ENCODE measurements at regions not wholly inside any gene's neighbourhood (a gene's known extent, or its start where the extent isn't known, plus 50 kb on each side); places are given as distances from the start of the nearest gene placed in this dataset.

GRCh38 chr5:15350614-15351013 is 149.4 kb upstream of the FBXL7 start:
- H3K9me3 ChIP-seq (replicated peaks) = no peaks in the 10 kb centered on the region
- no peak overlapping the region for H3K4me3 ChIP-seq
- DNase-seq (ENCODE audit: low read depth in 1 of 2, low spot score in 2 of 2) = no peak
- no peaks in the 10 kb centered on the region for H3K36me3 ChIP-seq
- no peak overlapping the region for H3K27ac ChIP-seq
- peaks cover 9% of the 10 kb centered on the region; the same call in 1 of the 2 replicates for H3K27me3 ChIP-seq (replicated peaks)
- H3K4me1 ChIP-seq (replicated peaks) = no peaks in the 10 kb centered on the region

- Histone ChIP-seq H3K36me3 (no peaks in the 10 kb centered on the region), H3K4me3 (no peak overlapping the region), H3K9me3 (replicated peaks) (no peaks in the 10 kb centered on the region), H3K27me3 (replicated peaks) (0 out of 2 replicates have a peak, but pooled peaks cover 3% of the 10 kb centered on the region), H3K4me1 (replicated peaks) (no peaks in the 10 kb centered on the region), H3K27ac (no peak overlapping the region)
- no peak for DNase-seq (ENCODE audit: low read depth in 1 of 2, low spot score in 2 of 2)
Observed at GRCh38 chr5:15346738-15347137, 153.2 kb upstream of the FBXL7 start.

- no peak for DNase-seq (ENCODE audit: low read depth in 1 of 2, low spot score in 2 of 2)
- H3K27ac ChIP-seq = no peak overlapping the region
Observed at GRCh38 chr5:15344954-15345353, 155.0 kb upstream of the FBXL7 start.

GRCh38 chr5:15338546-15338945 is 161.4 kb upstream of the FBXL7 start:
- no peak for DNase-seq (ENCODE audit: low read depth in 1 of 2, low spot score in 2 of 2)
- H3K4me1 ChIP-seq (replicated peaks) = no peaks in the 10 kb centered on the region

More at GRCh38 chr5:15344954-15345353, 155.0 kb upstream of the FBXL7 start:
- Histone ChIP-seq H3K4me1 (replicated peaks) (no peaks in the 10 kb centered on the region), H3K9me3 (replicated peaks) (no peaks in the 10 kb centered on the region), H3K36me3 (no peaks in the 10 kb centered on the region), H3K4me3 (no peak overlapping the region), H3K27me3 (replicated peaks) (no peaks in the 10 kb centered on the region)

GRCh38 chr5:15334551-15335266 is 165.3 kb upstream of the FBXL7 start:
- Histone ChIP-seq H3K9me3 (replicated peaks) (0 out of 2 replicates have a peak, but pooled peaks cover 2% of the 10 kb centered on the region), H3K27ac (no peak overlapping the region), H3K4me3 (no peak overlapping the region), H3K4me1 (replicated peaks) (no peaks in the 10 kb centered on the region), H3K27me3 (replicated peaks) (peaks cover 7% of the 10 kb centered on the region; the same call in 1 of the 2 replicates), H3K36me3 (no peaks in the 10 kb centered on the region)
- no peak for DNase-seq (ENCODE audit: low read depth in 1 of 2, low spot score in 2 of 2)

More at GRCh38 chr5:15338546-15338945, 161.4 kb upstream of the FBXL7 start:
- Histone ChIP-seq H3K9me3 (replicated peaks) (0 out of 2 replicates have a peak, but pooled peaks cover 2% of the 10 kb centered on the region), H3K4me3 (no peak overlapping the region), H3K36me3 (no peaks in the 10 kb centered on the region), H3K27me3 (replicated peaks) (no peaks in the 10 kb centered on the region; the same call in 1 of the 2 replicates), H3K27ac (no peak overlapping the region)

- no peaks in the 10 kb centered on the region for H3K4me1 ChIP-seq (replicated peaks)
- H3K27ac ChIP-seq = no peak overlapping the region
- no peak overlapping the region for H3K4me3 ChIP-seq
- H3K36me3 ChIP-seq = no peaks in the 10 kb centered on the region
- H3K27me3 ChIP-seq (replicated peaks) = peaks cover 7% of the 10 kb centered on the region; the same call in 1 of the 2 replicates
- DNase-seq (ENCODE audit: low read depth in 1 of 2, low spot score in 2 of 2) = no peak
- H3K9me3 ChIP-seq (replicated peaks) = 0 out of 2 replicates have a peak, but pooled peaks cover 2% of the 10 kb centered on the region
Observed at GRCh38 chr5:15333091-15333490, 166.9 kb upstream of the FBXL7 start.

GRCh38 chr5:15326932-15327331 is 173.0 kb upstream of the FBXL7 start:
- DNase-seq (ENCODE audit: low read depth in 1 of 2, low spot score in 2 of 2) = no peak
- Histone ChIP-seq H3K4me1 (replicated peaks) (no peaks in the 10 kb centered on the region), H3K27me3 (replicated peaks) (0 out of 2 replicates have a peak, but pooled peaks cover 7% of the 10 kb centered on the region), H3K27ac (no peak overlapping the region), H3K9me3 (replicated peaks) (no peaks in the 10 kb centered on the region), H3K4me3 (no peak overlapping the region), H3K36me3 (no peaks in the 10 kb centered on the region)

- H3K27ac ChIP-seq = no peak overlapping the region
- H3K4me1 ChIP-seq (replicated peaks) = no peaks in the 10 kb centered on the region
- 0 out of 2 replicates have a peak, but pooled peaks cover 5% of the 10 kb centered on the region for H3K27me3 ChIP-seq (replicated peaks)
- no peaks in the 10 kb centered on the region for H3K36me3 ChIP-seq
- H3K4me3 ChIP-seq = no peak overlapping the region
- no peak for DNase-seq (ENCODE audit: low read depth in 1 of 2, low spot score in 2 of 2)
- no peaks in the 10 kb centered on the region for H3K9me3 ChIP-seq (replicated peaks)
Observed at GRCh38 chr5:15326471-15326870, 173.5 kb upstream of the FBXL7 start.

GRCh38 chr5:15322421-15322820 is 177.6 kb upstream of the FBXL7 start:
- no peak overlapping the region for H3K4me3 ChIP-seq
- H3K4me1 ChIP-seq (replicated peaks) = no peaks in the 10 kb centered on the region
- no peaks in the 10 kb centered on the region; the same call in 1 of the 2 replicates for H3K27me3 ChIP-seq (replicated peaks)

GRCh38 chr5:15321776-15322175 is 178.2 kb upstream of the FBXL7 start:
- Histone ChIP-seq H3K4me3 (no peak overlapping the region), H3K36me3 (no peaks in the 10 kb centered on the region), H3K27ac (no peak overlapping the region), H3K4me1 (replicated peaks) (no peaks in the 10 kb centered on the region), H3K9me3 (replicated peaks) (no peaks in the 10 kb centered on the region), H3K27me3 (replicated peaks) (no peaks in the 10 kb centered on the region; the same call in 1 of the 2 replicates)
- no peak for DNase-seq (ENCODE audit: low read depth in 1 of 2, low spot score in 2 of 2)

More at GRCh38 chr5:15322421-15322820, 177.6 kb upstream of the FBXL7 start:
- H3K36me3 ChIP-seq = no peaks in the 10 kb centered on the region
- no peak for DNase-seq (ENCODE audit: low read depth in 1 of 2, low spot score in 2 of 2)
- no peak overlapping the region for H3K27ac ChIP-seq
- no peaks in the 10 kb centered on the region for H3K9me3 ChIP-seq (replicated peaks)

- Histone ChIP-seq H3K36me3 (no peaks in the 10 kb centered on the region), H3K9me3 (replicated peaks) (no peaks in the 10 kb centered on the region), H3K4me3 (no peak overlapping the region), H3K27ac (no peak overlapping the region), H3K27me3 (replicated peaks) (no peaks in the 10 kb centered on the region; the same call in 1 of the 2 replicates), H3K4me1 (replicated peaks) (no peaks in the 10 kb centered on the region)
- DNase-seq (ENCODE audit: low read depth in 1 of 2, low spot score in 2 of 2) = no peak
Observed at GRCh38 chr5:15320871-15321270, 179.1 kb upstream of the FBXL7 start.

GRCh38 chr5:15304914-15305834 is 194.8 kb upstream of the FBXL7 start:
- DNase-seq (ENCODE audit: low read depth in 1 of 2, low spot score in 2 of 2) = no peak
- Histone ChIP-seq H3K36me3 (no peaks in the 10 kb centered on the region), H3K4me1 (replicated peaks) (no peaks in the 10 kb centered on the region), H3K9me3 (replicated peaks) (no peaks in the 10 kb centered on the region), H3K27me3 (replicated peaks) (no peaks in the 10 kb centered on the region), H3K27ac (no peak overlapping the region), H3K4me3 (no peak overlapping the region)

GRCh38 chr5:15304066-15304731 is 195.8 kb upstream of the FBXL7 start:
- DNase-seq (ENCODE audit: low read depth in 1 of 2, low spot score in 2 of 2) = no peak
- no peaks in the 10 kb centered on the region for H3K27me3 ChIP-seq (replicated peaks)
- no peak overlapping the region for H3K4me3 ChIP-seq
- no peaks in the 10 kb centered on the region for H3K4me1 ChIP-seq (replicated peaks)
- no peaks in the 10 kb centered on the region for H3K36me3 ChIP-seq
- H3K9me3 ChIP-seq (replicated peaks) = no peaks in the 10 kb centered on the region
- no peak overlapping the region for H3K27ac ChIP-seq
